ENCODE measurements at regions not wholly inside any gene's neighbourhood (a gene's known extent, or its start where the extent isn't known, plus 50 kb on each side); places are given as distances from the start of the nearest gene placed in this dataset.

DNA sequence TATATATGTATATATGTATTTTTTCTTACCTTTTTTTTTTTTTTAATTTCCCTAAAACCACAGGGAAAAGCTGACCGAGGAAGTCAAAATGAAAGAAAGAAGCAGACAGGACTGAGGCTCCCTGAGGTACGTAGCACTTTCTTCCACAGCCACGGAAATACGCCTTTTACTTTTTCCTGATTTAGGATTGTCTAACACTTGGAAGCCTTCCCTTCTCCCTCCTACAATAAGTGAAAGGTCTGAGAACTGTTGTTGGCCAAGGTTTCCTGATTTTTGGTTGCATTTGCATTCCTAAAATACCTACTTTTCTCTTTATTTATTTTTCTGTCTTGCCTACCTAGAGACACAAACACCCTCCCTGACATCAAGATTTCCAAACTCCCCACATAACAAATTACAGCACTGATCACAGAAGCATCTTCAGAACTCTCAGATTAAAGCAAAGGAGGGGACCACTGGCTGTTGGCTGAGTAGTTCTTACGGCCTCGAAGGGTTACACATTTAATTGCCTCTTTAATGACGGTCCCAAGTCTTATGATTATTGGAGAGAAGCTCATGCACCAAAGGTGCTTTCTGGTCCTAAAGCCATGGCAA lies 778.5 kb upstream of the FANCL start:
- DNase-seq = no peak

- no peak for DNase-seq
These were observed 777.6 kb upstream of the FANCL start for GRCh38 chr2:59018737-59019136.

GRCh38 chr2:59015027-59015426 lies 773.9 kb upstream of the FANCL start:
- no peak for DNase-seq

GRCh38 chr2:59012971-59013370 lies 771.8 kb upstream of the FANCL start:
- DNase-seq = no peak

DNA sequence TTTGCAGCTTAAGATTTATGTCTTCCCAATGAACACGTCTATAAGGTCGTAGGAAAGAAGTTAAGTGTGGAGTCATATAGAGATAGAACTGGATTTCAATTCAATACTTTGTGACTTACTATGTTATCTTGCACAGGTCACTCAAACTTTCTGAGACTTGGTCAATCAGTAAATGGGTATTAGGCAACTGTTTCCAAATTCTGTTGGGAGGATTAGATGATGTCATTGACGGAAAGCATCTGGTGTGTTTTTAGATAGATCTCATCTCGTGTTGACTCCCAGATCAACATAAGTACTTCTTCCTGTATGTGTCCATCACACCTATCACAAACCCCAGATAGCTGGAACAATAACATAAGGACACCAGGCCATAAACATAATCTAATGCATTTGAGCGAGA lies 771.1 kb upstream of the FANCL start:
- DNase-seq = no peak

DNA sequence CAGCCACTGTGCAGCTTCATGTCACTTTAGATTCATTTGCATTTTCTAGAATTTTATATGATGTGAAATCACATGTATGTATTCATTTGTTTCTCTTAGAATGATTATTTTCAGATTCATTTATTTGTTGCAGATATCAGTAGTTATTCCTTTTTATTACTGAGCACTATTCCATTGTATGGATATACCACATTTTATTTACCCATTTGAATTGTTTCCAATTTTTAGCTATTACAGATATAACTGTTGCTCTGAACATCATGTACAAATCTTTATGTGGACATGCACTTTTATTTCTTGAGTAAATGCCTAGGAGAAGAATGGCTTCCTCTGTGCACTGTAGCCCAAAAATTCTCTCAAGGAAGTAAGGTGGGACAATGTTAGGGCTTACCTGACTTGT lies 767.8 kb upstream of the FANCL start:
- no peak for DNase-seq

GRCh38 chr2:59005836-59006615 lies 764.9 kb upstream of the FANCL start:
- DNase-seq = no peak

GRCh38 chr2:59004621-59005020 lies 763.5 kb upstream of the FANCL start:
- DNase-seq = no peak

GRCh38 chr2:59000796-59001195 lies 759.7 kb upstream of the FANCL start:
- peak; percentile 57 for DNase-seq

DNA sequence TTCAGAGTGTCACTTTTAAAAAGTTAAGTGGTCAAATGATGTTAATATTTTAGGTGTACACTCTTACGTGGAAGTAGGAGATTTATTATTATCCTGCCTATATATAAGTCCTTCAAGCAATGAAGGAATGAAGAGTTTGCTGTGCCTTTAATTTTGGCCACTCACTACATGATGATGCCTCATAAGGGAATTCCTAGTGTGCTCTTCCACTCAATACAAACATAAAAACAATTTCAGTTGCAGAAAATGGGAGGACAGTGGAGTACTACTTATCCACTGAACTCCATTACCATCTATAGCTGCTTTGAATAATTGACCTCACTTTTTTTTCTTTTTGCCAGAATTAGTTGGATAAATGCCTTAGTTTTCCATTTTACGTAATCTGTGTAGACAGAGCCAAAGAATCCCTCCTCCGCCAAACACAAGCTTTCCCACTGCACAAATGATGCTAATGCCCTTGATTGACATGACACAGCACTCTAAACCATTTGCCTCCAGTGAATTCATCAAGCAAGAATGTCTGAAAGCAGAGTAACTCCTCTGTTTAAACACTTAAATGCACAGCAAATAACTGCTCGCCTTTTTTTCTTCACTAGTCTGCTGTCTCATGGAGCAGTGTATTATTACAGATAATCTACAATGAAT lies 751.1 kb upstream of the FANCL start:
- peak; percentile 61 for DNase-seq

DNA sequence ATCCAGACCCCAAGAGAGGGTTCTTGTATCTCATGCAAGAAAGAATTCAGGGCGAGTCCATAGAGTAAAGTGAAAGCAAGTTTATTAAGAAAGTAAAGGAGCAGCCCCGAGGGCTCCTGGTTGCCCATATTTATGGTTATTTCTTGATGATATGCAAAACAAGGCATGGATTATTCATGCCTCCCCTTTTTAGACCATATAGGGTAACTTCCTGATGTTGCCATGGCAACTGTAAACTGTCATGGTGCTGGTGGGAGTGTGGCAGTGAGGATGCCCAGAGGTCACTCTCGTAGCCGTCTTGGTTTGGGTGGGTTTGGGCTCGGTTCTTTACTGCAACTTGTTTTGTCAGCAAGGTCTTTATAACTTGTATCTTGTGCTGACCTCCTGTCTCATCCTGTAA lies 750.2 kb upstream of the FANCL start:
- DNase-seq = no peak

- no peak for DNase-seq
These were observed 744.4 kb upstream of the FANCL start for GRCh38 chr2:58985541-58985940.

DNA sequence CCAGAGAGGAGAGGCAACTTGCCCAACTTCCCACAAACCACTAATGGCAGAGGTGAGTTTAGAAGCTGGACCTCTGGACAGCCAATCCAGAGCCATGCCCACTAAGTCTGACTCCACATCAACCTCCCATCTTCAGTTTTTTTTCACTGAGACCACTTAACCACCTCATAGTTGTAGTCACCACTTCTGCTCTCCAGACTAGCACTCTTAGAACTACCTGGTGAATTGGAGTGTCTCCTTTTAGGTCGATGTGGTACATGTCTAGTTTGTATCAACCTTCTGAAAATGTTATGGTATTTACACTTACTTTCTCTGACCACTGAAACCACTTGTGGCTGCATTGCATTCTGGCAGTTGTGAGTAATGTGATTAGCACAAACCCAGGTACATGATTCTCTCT lies 743.6 kb upstream of the FANCL start:
- no peak for DNase-seq

DNA sequence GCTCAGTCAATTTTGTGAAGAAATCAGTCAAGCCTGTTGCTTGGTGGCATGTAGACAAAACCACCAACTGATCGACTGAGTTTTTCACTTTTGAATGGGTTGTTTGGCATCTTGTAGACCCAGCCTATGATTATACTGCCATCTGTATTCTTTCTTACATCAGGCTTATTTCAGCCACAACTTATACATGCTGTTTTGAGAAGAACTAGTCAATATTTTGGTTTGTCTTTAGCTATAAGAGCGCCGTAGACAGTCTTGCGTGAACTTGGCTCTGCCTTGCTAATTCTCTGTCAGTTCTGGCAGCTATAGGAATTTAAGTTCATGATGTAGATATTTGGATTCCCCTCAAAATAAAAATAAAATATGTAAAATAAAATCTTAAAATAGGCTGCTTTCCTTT lies 742.0 kb upstream of the FANCL start:
- DNase-seq = no peak

- no peak for DNase-seq
These were observed 740.1 kb upstream of the FANCL start for GRCh38 chr2:58981237-58981636.

DNA sequence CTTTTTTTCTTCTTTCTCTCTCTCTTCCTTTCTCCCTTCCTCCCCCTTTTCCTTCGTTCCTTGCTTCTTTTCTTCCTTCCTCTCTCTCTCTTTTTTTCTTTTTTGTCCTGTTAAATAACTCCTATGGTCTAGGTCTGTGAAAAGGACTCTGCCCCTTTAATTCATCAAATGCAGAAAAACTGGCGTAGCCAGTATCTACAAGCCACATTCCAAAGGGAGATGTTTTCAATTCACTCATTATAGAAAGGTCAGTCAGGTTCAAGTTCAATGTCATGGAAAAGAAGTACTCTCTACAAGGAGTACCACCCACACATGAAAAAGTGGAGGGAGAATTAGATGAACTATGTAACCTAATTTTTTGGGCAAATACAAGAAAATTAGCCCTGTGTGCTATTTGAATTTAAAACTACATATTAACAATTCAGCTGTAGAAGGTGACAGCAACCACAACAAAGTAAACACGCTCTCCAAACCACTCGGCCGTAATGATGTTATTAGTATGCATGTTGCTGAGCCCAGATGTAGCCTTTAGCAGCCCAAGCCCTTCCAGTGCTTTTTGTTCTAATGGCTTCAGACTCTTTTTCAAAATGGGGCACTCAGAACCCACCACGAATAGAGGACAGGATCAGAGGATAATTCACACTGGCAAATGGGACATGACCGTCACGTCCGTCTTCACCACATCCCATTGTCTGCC lies 735.4 kb upstream of the FANCL start:
- no peak for DNase-seq

- DNase-seq = no peak
These were observed 733.8 kb upstream of the FANCL start for GRCh38 chr2:58974881-58975280.

DNA sequence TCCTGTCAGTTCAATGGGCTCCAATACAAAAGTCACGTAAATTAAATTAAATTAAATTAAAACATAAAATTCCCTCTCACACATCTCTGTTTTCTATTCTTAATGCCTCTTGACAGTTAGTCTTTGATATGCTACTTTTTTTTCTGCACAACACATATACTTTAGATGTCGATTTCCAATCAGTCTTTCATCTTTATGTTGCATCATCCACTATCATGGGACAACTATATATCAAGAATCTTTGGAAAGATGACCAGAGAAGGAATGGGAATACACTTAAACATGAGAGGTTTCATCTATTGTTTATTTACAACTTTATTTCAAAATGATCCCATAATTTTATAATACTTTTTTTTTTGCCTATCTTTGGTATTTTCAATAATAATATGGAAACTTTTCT lies 733.3 kb upstream of the FANCL start:
- no peak for DNase-seq

DNA sequence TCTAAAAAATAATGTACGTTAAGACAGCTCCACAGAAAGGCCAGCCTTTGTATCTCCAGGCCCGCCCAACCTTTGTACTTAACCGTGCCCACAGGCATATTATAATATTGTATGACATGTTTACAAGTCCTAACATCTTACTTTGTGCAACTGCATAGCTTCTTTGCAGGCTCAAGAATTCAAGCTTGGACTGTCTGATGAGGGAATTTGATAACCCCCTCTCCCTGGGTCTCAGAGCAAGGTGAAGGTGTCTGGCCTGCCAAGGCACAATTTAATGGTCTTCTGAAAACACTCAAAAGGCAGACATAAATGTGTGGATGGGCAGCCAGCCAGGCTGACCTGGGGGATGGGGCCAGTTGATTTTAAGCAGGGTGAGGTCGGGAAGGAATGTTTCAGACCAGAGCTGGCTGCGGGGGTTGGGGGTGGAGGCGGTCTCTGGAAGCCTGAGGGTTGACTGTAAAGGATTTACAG lies 732.7 kb upstream of the FANCL start:
- DNase-seq = peak; percentile 11

DNA sequence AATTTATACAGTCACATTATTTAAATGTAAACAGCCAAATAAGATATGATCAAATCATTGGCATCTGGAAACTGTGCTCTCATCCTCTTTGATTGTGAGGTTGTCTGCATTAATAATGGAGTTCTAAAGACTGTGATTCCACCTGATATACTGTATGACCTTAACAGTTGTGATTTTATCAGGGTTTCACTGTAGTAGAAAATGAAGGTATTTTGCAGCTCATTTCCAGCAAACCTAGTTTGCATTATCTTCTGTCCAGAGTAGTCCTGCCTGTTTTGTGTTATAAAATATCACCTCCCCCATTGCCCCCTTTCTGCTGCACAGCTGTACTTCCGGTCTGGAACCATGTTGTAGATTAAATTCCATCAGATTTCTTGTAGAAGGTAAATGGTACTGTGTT lies 731.6 kb upstream of the FANCL start:
- no peak for DNase-seq

- DNase-seq = peak; percentile 3
These were observed 730.6 kb upstream of the FANCL start for GRCh38 chr2:58971511-58972360.

- DNase-seq = no peak
These were observed 729.2 kb upstream of the FANCL start for GRCh38 chr2:58970365-58970764.

- DNase-seq = no peak
These were observed 727.8 kb upstream of the FANCL start for GRCh38 chr2:58968885-58969284.

Measured in fibroblast of skin of right quadriceps (primary cell).